H54 (cell line): ENCODE measurements at regions not wholly inside any gene's neighbourhood (a gene's known extent, or its start where the extent isn't known, plus 50 kb on each side); places are given as distances from the start of the nearest gene placed in this dataset.
A peak's percentile ranks its signal among the peaks of the same experiment; 100 is the strongest.

Source experiments
- DNase-seq: peaks from one replicate; pipeline ENCODE4 v3.0.0; 2011; ENCODE audit warnings: low spot score, mixed read lengths; ENCODE audit not compliant: insufficient read length
- FAIRE-seq: peaks from 3 replicates; lab custom pipeline; 2011; peaks lifted over from hg19 to GRCh38; lab: Jason Lieb, UNC
- POLR2A ChIP-seq: IDR thresholded peaks from 2 replicates; pipeline ENCODE4 v1.6.1; 2011; ENCODE audit warnings: low read depth, mild to moderate bottlenecking, low read length

- FAIRE-seq, result no peak
- no peak for TF ChIP-seq POLR2A
- DNase-seq, result no peak
Observed at GRCh38 chr10:63766745-63767137, 245.5 kb downstream of the REEP3 start.

- FAIRE-seq, result no peak
- no peak for TF ChIP-seq POLR2A
- DNase-seq, result no peak
Observed at GRCh38 chr10:63767138-63767801, 246.1 kb downstream of the REEP3 start.

- TF ChIP-seq POLR2A, result no peak
- FAIRE-seq (no peak), DNase-seq (no peak)
Observed at GRCh38 chr10:63769367-63769766, 248.2 kb downstream of the REEP3 start.

- DNase-seq, result no peak
- no peak for TF ChIP-seq POLR2A
- FAIRE-seq, result no peak
Observed at GRCh38 chr10:63770523-63770922, 249.3 kb downstream of the REEP3 start.

- no peak for TF ChIP-seq POLR2A
- DNase-seq, result no peak
- FAIRE-seq, result no peak
Observed at GRCh38 chr10:63772491-63772890, 251.3 kb downstream of the REEP3 start.

- FAIRE-seq (no peak), DNase-seq (no peak)
- TF ChIP-seq POLR2A, result no peak
Observed at GRCh38 chr10:63773106-63773505, 251.9 kb downstream of the REEP3 start.

- FAIRE-seq (no peak), DNase-seq (no peak)
- no peak for TF ChIP-seq POLR2A
Observed at GRCh38 chr10:63773962-63774361, 252.8 kb downstream of the REEP3 start.

GRCh38 chr10:63780101-63780500, 258.9 kb downstream of the REEP3 start:
- FAIRE-seq, result no peak
- DNase-seq, result no peak
- no peak for TF ChIP-seq POLR2A

GRCh38 chr10:63781226-63781625, 260.0 kb downstream of the REEP3 start:
- no peak for DNase-seq
- no peak for TF ChIP-seq POLR2A
- FAIRE-seq, result no peak

- no peak for FAIRE-seq
- no peak for DNase-seq
- no peak for TF ChIP-seq POLR2A
Observed at GRCh38 chr10:63783882-63784281, 262.7 kb downstream of the REEP3 start.

- DNase-seq (no peak), FAIRE-seq (no peak)
- no peak for TF ChIP-seq POLR2A
Observed at GRCh38 chr10:63788152-63788821, 267.1 kb downstream of the REEP3 start.

GRCh38 chr10:63795094-63795860, 274.1 kb downstream of the REEP3 start:
- no peak for TF ChIP-seq POLR2A
- no peak for DNase-seq
- no peak for FAIRE-seq

GRCh38 chr10:63798599-63799498, 277.6 kb downstream of the REEP3 start:
- FAIRE-seq, result peak; percentile 58
- DNase-seq, result peak; percentile 47
- no peak for TF ChIP-seq POLR2A

GRCh38 chr10:63799521-63800300, 278.5 kb downstream of the REEP3 start:
- no peak for TF ChIP-seq POLR2A
- FAIRE-seq (no peak), DNase-seq (no peak)
